HG03060 (cell line): ENCODE measurements at regions not wholly inside any gene's neighbourhood (a gene's known extent, or its start where the extent isn't known, plus 50 kb on each side); places are given as distances from the start of the nearest gene placed in this dataset.
"Not testable (repeated sequence)": the region's sequence is repeated elsewhere in the genome, so short reads cannot be mapped to it uniquely, and the experiment has no call there.

Experiments used
- ATAC-seq: cut with Tn5 transposase; IDR thresholded peaks from one replicate; pipeline ENCODE4 v1.9.1; 2021; ENCODE audit warnings: low read depth, moderate number of reproducible peaks; ENCODE audit not compliant: unreplicated experiment

GRCh38 chr5:87169300-87169991 lies 98.2 kb upstream of the RASA1 start:
- no peak for ATAC-seq

GRCh38 chr5:87170799-87171198 lies 96.9 kb upstream of the RASA1 start:
- ATAC-seq = no peak

- no peak for ATAC-seq
These were observed 85.0 kb upstream of the RASA1 start for GRCh38 chr5:87182649-87183048.

GRCh38 chr5:87183896-87184295 lies 83.8 kb upstream of the RASA1 start:
- ATAC-seq = no peak

- ATAC-seq = no peak
These were observed 83.1 kb upstream of the RASA1 start for GRCh38 chr5:87184605-87185004.

GRCh38 chr5:87185838-87186237 lies 81.8 kb upstream of the RASA1 start:
- ATAC-seq = no peak

- no peak for ATAC-seq
These were observed 79.3 kb upstream of the RASA1 start for GRCh38 chr5:87188391-87188790.

DNA sequence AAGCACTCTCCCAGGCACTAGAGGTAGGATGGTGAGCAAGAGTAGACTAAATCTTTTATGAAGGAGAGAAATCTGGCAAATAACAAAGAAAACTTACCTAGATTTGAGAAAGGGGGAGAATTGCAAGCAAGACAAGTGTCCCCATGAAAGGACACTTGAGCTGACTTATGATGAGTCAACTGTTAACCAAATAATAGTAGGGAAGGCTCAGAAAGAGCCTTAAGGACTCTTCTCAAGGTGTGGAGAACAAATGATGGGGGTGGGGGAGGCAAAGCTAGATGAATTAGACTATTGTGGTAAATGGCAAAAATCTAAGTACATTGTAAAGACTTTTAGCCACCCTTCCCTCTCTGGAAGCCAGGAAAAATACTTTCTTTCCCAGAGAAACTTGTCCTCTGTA lies 77.6 kb upstream of the RASA1 start:
- ATAC-seq = no peak

GRCh38 chr5:87190687-87191086 lies 77.0 kb upstream of the RASA1 start:
- peak; percentile 56 for ATAC-seq

- no peak for ATAC-seq
These were observed 76.0 kb upstream of the RASA1 start for GRCh38 chr5:87191645-87192044.

GRCh38 chr5:87195104-87195591 lies 72.5 kb upstream of the RASA1 start:
- peak; percentile 39 for ATAC-seq

DNA sequence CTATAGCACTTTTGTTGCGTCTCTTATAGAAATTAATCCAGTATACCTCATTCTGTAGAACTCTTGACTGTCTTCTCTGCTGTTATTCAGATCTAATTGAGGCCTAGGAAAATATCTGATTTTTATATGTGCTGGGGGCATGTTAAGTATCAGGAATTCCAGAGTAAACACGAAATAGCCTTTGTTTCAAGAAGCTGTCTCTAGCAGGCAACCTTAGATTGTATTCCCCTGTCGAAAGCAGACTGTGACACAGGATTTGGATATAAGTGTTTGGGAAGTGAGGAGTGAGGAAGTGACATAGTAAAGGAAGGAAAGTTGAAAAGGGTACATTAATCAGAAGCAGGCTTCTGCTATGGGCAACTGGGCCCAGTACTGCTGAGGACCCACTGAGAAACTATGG lies 72.1 kb upstream of the RASA1 start:
- ATAC-seq = no peak

- ATAC-seq = no peak
These were observed 69.7 kb upstream of the RASA1 start for GRCh38 chr5:87198010-87198409.

DNA sequence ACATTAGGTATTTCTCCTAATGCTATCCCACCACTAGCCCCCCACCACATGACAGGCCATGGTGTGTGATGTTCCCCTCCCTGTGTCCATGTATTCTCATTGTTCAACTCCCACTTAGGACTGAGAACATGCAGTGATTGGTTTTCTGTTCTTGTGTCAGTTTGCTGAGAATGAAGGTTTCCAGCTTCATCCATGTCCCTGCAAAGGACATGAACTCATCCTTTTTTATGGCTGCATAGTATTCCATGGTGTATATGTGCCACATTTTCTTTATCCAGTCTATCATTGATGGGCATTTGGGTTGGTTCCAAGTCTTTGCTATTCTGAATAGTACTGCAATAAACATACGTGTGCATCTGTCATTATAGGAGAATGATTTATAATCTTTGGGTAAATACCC lies 68.4 kb upstream of the RASA1 start:
- ATAC-seq = not testable (repeated sequence)

GRCh38 chr5:87199704-87200103 lies 68.0 kb upstream of the RASA1 start:
- ATAC-seq = not testable (repeated sequence)

DNA sequence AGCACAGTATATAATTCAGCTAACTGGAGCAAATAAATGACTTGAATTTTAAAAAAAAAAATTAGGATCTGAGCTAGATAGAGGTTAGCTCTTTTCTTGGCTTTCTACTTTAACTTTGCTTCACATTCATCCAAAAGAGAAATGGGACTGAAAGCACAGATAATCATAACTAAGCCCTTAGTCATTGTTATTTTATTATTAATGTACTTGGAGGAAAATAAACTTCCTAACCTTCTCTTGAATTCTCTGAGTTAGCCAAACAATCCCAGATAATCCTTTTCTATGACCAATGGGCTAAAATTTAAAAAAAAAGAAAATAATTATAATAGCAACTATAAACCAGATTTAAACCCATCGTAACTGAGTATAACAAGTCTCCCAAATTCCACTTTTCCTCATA lies 57.6 kb upstream of the RASA1 start:
- no peak for ATAC-seq

DNA sequence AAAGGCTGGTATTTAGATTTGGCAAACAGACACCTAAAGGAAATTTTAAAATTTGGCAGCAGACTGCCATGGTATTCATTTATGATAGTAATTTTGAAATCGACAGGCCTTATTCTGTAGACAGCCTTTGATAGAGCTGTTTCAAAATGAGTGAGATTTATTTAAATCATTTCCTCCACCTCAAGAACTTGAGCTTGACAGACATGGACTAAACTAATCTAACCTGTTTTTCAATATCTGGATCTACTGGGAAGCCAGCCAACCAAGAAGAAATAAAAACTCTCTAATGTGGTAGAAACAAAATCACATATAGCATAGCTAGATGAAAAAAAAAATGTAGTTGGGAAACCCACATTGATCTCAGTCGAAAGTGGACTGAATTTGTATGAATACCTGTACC lies 56.9 kb upstream of the RASA1 start:
- no peak for ATAC-seq

GRCh38 chr5:87211676-87212075 lies 56.0 kb upstream of the RASA1 start:
- no peak for ATAC-seq

DNA sequence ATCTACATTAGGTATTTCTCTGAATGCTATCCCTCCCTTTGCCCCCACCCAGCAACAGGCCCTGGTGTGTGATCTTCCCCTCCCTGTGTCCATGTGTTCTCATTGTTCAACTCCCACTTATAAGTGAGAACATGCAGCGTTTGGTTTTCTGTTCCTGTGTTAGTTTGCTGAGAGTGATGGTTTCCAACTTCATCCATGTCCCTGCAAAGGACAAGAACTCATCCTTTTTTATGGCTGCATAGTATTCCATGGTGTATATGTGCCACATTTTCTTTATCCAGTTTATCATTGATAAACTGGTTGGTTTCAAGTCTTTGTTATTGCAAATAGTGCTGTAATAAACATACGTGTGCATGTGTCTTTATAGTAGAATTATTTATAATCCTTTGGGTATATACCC lies 55.5 kb upstream of the RASA1 start:
- ATAC-seq = not testable (repeated sequence)

GRCh38 chr5:87217480-87217879 lies 50.2 kb upstream of the RASA1 start:
- ATAC-seq = not testable (repeated sequence)
